ENCODE measurements at regions not wholly inside any gene's neighbourhood (a gene's known extent, or its start where the extent isn't known, plus 50 kb on each side); places are given as distances from the start of the nearest gene placed in this dataset.

- no peak for TF ChIP-seq CTCF (IDR thresholded peaks at IDR 0.05; ENCODE audit: low read depth, low read length)
- DNase-seq (ENCODE audit: low read depth, low spot score) = no peak
- in situ Hi-C loops (cut with HindIII; ENCODE audit: low sequenced_read_pairs) = no loop called here
- no peak overlapping the region for H3K4me3 ChIP-seq (ENCODE audit: low read depth, low read length)
Observed at GRCh38 chr1:181387702-181388101, 95.6 kb upstream of the CACNA1E start.

- in situ Hi-C loops (cut with HindIII; ENCODE audit: low sequenced_read_pairs) = no loop called here
- no peak for DNase-seq (ENCODE audit: low read depth, low spot score)
- no peak for TF ChIP-seq CTCF (IDR thresholded peaks at IDR 0.05; ENCODE audit: low read depth, low read length)
- no peak overlapping the region for H3K4me3 ChIP-seq (ENCODE audit: low read depth, low read length)
Observed at GRCh38 chr1:181390410-181391077, 92.8 kb upstream of the CACNA1E start.

- no peak for DNase-seq (ENCODE audit: low read depth, low spot score)
- H3K4me3 ChIP-seq (ENCODE audit: low read depth, low read length) = no peak overlapping the region
- no peak for TF ChIP-seq CTCF (IDR thresholded peaks at IDR 0.05; ENCODE audit: low read depth, low read length)
- in situ Hi-C loops (cut with HindIII; ENCODE audit: low sequenced_read_pairs) = no loop called here
Observed at GRCh38 chr1:181391301-181391900, 91.9 kb upstream of the CACNA1E start.

- DNase-seq (ENCODE audit: low read depth, low spot score) = no peak
- no peak for TF ChIP-seq CTCF (IDR thresholded peaks at IDR 0.05; ENCODE audit: low read depth, low read length)
- in situ Hi-C loops (cut with HindIII; ENCODE audit: low sequenced_read_pairs) = no loop called here
Observed at GRCh38 chr1:181392133-181392532, 91.2 kb upstream of the CACNA1E start.

GRCh38 chr1:181392613-181393220 is 90.6 kb upstream of the CACNA1E start:
- TF ChIP-seq CTCF (IDR thresholded peaks at IDR 0.05; ENCODE audit: low read depth, low read length) = no peak
- no peak for DNase-seq (ENCODE audit: low read depth, low spot score)
- no peak overlapping the region for H3K4me3 ChIP-seq (ENCODE audit: low read depth, low read length)
- in situ Hi-C loops (cut with HindIII; ENCODE audit: low sequenced_read_pairs) = no loop called here

More at GRCh38 chr1:181392133-181392532, 91.2 kb upstream of the CACNA1E start:
- no peak overlapping the region for H3K4me3 ChIP-seq (ENCODE audit: low read depth, low read length)

GRCh38 chr1:181394766-181395165 is 88.6 kb upstream of the CACNA1E start:
- no peak overlapping the region for H3K4me3 ChIP-seq (ENCODE audit: low read depth, low read length)
- no peak for TF ChIP-seq CTCF (IDR thresholded peaks at IDR 0.05; ENCODE audit: low read depth, low read length)
- in situ Hi-C loops (cut with HindIII; ENCODE audit: low sequenced_read_pairs) = no loop called here
- no peak for DNase-seq (ENCODE audit: low read depth, low spot score)
